HEK293T (cell line): ENCODE measurements at regions not wholly inside any gene's neighbourhood (a gene's known extent, or its start where the extent isn't known, plus 50 kb on each side); places are given as distances from the start of the nearest gene placed in this dataset.

ENCODE experiments used
- CTCF ChIA-PET: fragments of 350-600 bp; formaldehyde crosslinking; extraction: SDS; loops from one replicate; lab custom pipeline; 2021; ENCODE audit warnings: antibody characterized with exemption, inconsistent platforms; lab: Yijun Ruan, JAX
- POLR2A ChIA-PET: fragments of 350-600 bp; formaldehyde crosslinking; extraction: SDS; loops from one replicate; lab custom pipeline; 2020; ENCODE audit warnings: antibody characterized with exemption, inconsistent platforms; lab: Yijun Ruan, JAX
- DNase-seq: peaks from one replicate; pipeline ENCODE4 v3.0.0; 2012; ENCODE audit warnings: mixed read lengths; ENCODE audit errors: extremely low spot score
- ARNT ChIP-seq: fragments of 450-650 bp; IDR thresholded peaks from 2 replicates; pipeline ENCODE4 v1.6.1; 2017; ENCODE audit warnings: mild to moderate bottlenecking
- BHLHE40 ChIP-seq: fragments of 450-650 bp; IDR thresholded peaks from 2 replicates; pipeline ENCODE4 v1.6.1; 2016; ENCODE audit warnings: mild to moderate bottlenecking, moderate library complexity, borderline replicate concordance
- CTBP1 ChIP-seq: fragments of 450-650 bp; IDR thresholded peaks from 2 replicates; pipeline ENCODE4 v1.6.1; 2016; ENCODE audit warnings: borderline replicate concordance
- ELF4 ChIP-seq: fragments of 450-650 bp; IDR thresholded peaks from 2 replicates; pipeline ENCODE4 v1.6.1; 2017; ENCODE audit warnings: antibody characterized with exemption
- FOXA1 ChIP-seq: fragments of 450-650 bp; IDR thresholded peaks from 2 replicates; pipeline ENCODE4 v1.6.1; 2016; ENCODE audit warnings: mild to moderate bottlenecking
- FOXK2 ChIP-seq: fragments of 450-650 bp; IDR thresholded peaks from 2 replicates; pipeline ENCODE4 v1.6.1; 2016; ENCODE audit warnings: mild to moderate bottlenecking
- FOXM1 ChIP-seq: fragments of 450-650 bp; IDR thresholded peaks from 2 replicates; pipeline ENCODE4 v1.6.1; 2017; ENCODE audit warnings: mild to moderate bottlenecking, borderline replicate concordance
- HDGF ChIP-seq: fragments of 450-650 bp; IDR thresholded peaks from 2 replicates; pipeline ENCODE4 v1.6.1; 2017; ENCODE audit warnings: antibody characterized with exemption, borderline replicate concordance
- L3MBTL2 ChIP-seq: fragments of 450-650 bp; conservative IDR thresholded peaks from 2 replicates; pipeline ENCODE4 v1.6.1; 2016; ENCODE audit warnings: mild to moderate bottlenecking
- LEF1 ChIP-seq: fragments of 450-650 bp; IDR thresholded peaks from 2 replicates; pipeline ENCODE4 v1.6.1; 2017; ENCODE audit warnings: mild to moderate bottlenecking, borderline replicate concordance
- NFRKB ChIP-seq: fragments of 450-650 bp; IDR thresholded peaks from 2 replicates; pipeline ENCODE4 v1.6.1; 2016; ENCODE audit warnings: mild to moderate bottlenecking, moderate library complexity
- SP1 ChIP-seq: fragments of 450-650 bp; IDR thresholded peaks from 2 replicates; pipeline ENCODE4 v1.6.1; 2017
- SUZ12 ChIP-seq: fragments of 450-650 bp; IDR thresholded peaks from 2 replicates; pipeline ENCODE4 v1.6.1; 2016; ENCODE audit warnings: mild to moderate bottlenecking
- TARDBP ChIP-seq: fragments of 450-650 bp; IDR thresholded peaks from 2 replicates; pipeline ENCODE4 v1.6.1; 2016
- ZNF384 ChIP-seq: fragments of 450-650 bp; IDR thresholded peaks from 2 replicates; pipeline ENCODE4 v1.6.1; 2016
- TF ChIP-seq, protein P1 (sequence below): fragments of 450-650 bp; IDR thresholded peaks from 2 replicates; pipeline ENCODE4 v1.6.1; 2016

DNA sequence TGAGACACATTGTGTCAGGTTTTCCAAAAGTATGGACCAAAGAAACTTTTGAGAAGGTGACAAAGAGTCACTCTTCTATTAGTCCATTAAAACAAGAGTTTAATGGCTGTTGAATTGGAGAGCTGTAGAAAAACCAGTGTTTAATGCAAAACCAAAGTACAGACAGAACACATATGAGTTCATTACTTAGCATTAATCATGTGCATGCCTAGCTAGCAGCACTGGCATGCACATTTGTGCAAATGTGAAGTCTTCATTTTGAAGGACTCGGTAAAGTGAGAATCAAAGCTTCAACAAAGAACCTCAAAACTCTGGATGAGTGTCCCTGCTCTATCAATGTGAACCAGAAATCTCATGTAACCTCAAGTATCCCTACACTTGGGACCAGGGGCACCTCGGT, 256.3 kb upstream of the PPARGC1A start:
- TF ChIP-seq HDGF: no peak
- TF ChIP-seq FOXA1: no peak
- no peak for TF ChIP-seq FOXK2
- TF ChIP-seq ARNT: no peak
- no peak for TF ChIP-seq L3MBTL2
- no peak for TF ChIP-seq LEF1
- no peak for TF ChIP-seq SP1
- TF ChIP-seq SUZ12: no peak
- TF ChIP-seq TARDBP: no peak
- TF ChIP-seq NFRKB: no peak
- TF ChIP-seq FOXM1: no peak
- no peak for TF ChIP-seq ZNF384
- TF ChIP-seq ELF4: no peak
- no peak for TF ChIP-seq CTBP1
- TF ChIP-seq, protein P1, sequence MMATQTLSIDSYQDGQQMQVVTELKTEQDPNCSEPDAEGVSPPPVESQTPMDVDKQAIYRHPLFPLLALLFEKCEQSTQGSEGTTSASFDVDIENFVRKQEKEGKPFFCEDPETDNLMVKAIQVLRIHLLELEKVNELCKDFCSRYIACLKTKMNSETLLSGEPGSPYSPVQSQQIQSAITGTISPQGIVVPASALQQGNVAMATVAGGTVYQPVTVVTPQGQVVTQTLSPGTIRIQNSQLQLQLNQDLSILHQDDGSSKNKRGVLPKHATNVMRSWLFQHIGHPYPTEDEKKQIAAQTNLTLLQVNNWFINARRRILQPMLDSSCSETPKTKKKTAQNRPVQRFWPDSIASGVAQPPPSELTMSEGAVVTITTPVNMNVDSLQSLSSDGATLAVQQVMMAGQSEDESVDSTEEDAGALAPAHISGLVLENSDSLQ: no peak
- TF ChIP-seq BHLHE40: no peak
- CTCF ChIA-PET: no interaction called here
- POLR2A ChIA-PET: no interaction called here
- no peak for DNase-seq

DNA sequence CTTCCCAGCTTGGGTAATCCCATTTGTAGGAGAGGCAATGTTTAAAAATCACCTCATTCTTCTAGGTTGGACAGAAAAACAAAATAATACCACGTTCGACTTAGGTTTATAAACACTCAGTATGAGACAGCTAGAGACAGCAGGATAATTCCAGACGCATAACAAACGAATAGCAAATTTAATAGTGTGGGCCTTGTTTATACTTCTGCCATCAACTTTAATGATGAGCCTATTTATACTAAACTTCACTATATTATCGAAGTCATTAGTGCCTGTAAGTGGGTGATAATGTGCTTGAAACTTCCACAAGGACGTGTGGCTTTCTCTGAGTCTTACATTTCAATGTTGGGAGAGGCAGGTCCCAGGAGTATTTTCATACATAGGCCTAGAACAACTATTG, 255.7 kb upstream of the PPARGC1A start:
- ChIA-PET CTCF (no interaction called here), POLR2A (no interaction called here)
- no peak for DNase-seq
- no peak for TF ChIP-seq SP1
- TF ChIP-seq ARNT: no peak
- no peak for TF ChIP-seq CTBP1
- no peak for TF ChIP-seq SUZ12
- no peak for TF ChIP-seq NFRKB

DNA sequence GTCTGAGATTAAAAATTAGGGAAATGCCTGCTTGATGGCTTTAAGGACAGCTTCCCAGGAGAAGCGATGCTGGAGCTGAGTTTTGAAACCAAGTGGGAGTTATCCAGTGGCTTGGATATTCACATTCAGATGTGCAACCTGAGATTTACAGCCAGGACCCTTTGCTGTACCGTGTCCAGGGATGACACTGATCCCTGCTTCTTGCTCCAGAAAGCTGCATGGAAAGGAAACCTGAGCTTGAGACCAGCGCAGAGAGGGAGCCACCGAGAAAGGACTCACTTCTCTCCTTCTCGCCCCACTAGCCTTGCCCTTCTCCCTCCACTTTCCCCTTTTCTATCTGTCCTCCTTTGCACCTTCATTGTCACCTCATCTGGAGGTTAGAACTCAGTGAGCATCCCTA, 254.5 kb upstream of the PPARGC1A start:
- ChIA-PET CTCF (no interaction called here), POLR2A (no interaction called here)
- no peak for DNase-seq
- TF ChIP-seq SP1 (no peak), TARDBP (no peak), SUZ12 (no peak), ZNF384 (no peak), NFRKB (no peak), LEF1 (no peak), ELF4 (no peak), ARNT (no peak), CTBP1 (no peak), BHLHE40 (no peak), L3MBTL2 (no peak), FOXK2 (no peak)
- TF ChIP-seq, protein P1: no peak

DNA sequence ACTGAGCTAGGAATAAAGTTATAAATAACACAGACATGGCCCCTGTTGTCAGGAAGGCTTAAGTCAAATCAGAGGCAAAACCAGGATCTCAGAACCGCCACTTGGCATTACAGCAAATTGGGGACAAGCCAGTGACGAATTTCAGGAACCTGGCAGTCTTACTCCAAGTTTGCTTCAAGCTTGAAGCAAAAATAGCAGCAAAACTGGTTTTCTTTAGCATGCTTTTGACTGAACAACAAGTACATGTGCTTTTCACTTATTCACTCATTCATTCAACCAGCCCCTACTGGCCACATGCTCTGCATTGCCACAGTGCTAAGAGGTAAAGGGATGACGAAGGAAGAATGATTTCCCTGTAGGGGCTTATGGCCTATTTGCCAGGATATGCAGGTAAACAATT, 253.9 kb upstream of the PPARGC1A start:
- no peak for DNase-seq
- CTCF ChIA-PET: no interaction called here
- POLR2A ChIA-PET: no interaction called here
- no peak for TF ChIP-seq SUZ12
- no peak for TF ChIP-seq TARDBP
- TF ChIP-seq SP1: no peak
- no peak for TF ChIP-seq CTBP1
- TF ChIP-seq, protein P1: no peak
- no peak for TF ChIP-seq ZNF384
- TF ChIP-seq ELF4: no peak
- no peak for TF ChIP-seq HDGF

DNA sequence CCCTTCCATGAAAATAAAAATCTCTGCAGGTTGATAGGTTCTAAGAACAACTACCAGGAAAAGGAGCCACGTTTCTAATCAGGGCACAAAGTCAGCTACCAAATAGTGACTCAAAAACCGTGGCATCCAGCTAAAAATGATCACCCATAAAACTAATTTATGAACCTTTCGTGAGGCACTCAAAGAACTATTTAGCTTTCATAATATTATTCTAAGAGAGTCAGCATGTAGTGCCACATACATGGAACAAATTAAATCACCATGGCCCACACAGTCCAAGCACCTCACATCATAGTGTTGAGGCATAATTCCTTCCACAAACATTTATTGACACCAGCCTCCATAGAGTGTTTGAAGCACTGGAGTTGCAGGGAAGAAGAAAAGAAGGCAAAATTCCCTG, 252.0 kb upstream of the PPARGC1A start:
- DNase-seq: no peak
- POLR2A ChIA-PET: no interaction called here
- no peak for TF ChIP-seq ELF4
- TF ChIP-seq HDGF: no peak
- TF ChIP-seq, protein P1: no peak
- no peak for TF ChIP-seq BHLHE40
- TF ChIP-seq ARNT: no peak
- no peak for TF ChIP-seq CTBP1
- CTCF ChIA-PET: no interaction called here

DNA sequence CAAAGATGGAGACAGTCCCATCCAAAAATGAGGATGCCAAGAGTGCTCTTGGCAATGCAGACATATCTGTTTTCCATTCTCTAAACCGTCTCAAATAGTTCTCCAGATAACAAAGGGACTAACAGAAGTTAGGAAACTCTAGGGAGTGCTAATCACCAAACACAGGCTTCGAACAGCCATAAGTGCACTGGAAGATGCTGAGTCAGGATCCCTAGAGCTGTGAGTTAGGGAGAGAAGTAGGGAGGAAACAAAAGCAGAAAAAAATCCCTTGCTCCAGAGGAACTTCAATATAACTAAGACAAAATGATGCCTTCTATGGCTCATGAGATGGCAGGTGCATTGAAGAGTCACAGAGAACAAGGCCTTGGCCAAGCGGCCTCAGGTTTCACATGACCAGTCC, 251.0 kb upstream of the PPARGC1A start:
- POLR2A ChIA-PET: no interaction called here
- CTCF ChIA-PET: interaction anchor here (0.7 kb wide), 1 partner anchor 100 kb away, joined by 3 read pairs; no protein-coding TSS in a partner anchor
- no peak for DNase-seq
- no peak for TF ChIP-seq NFRKB
- no peak for TF ChIP-seq TARDBP
- TF ChIP-seq SP1: no peak
- no peak for TF ChIP-seq FOXK2
- TF ChIP-seq ZNF384: no peak
- TF ChIP-seq, protein P1: no peak
- TF ChIP-seq ARNT: no peak
- no peak for TF ChIP-seq BHLHE40
